ENCODE measurements at regions not wholly inside any gene's neighbourhood (a gene's known extent, or its start where the extent isn't known, plus 50 kb on each side); places are given as distances from the start of the nearest gene placed in this dataset.
"Not testable (repeated sequence)": the region's sequence is repeated elsewhere in the genome, so short reads cannot be mapped to it uniquely, and the experiment has no call there.

- H3K27me3 ChIP-seq (ENCODE audit: control insufficient read depth, insufficient read depth, low read length) = no peaks in the 10 kb centered on the region
- no peak for FAIRE-seq
These were observed 277.7 kb downstream of the RND3 start for GRCh38 chr2:150209746-150210145.

GRCh38 chr2:150208689-150209088 is 278.8 kb downstream of the RND3 start:
- no peaks in the 10 kb centered on the region for H3K36me3 ChIP-seq (ENCODE audit: control insufficient read depth, insufficient read depth, low read length)
- no peak for FAIRE-seq

More at GRCh38 chr2:150209746-150210145, 277.7 kb downstream of the RND3 start:
- no peak for DNase-seq (ENCODE audit: low read depth)
- H3K36me3 ChIP-seq (ENCODE audit: control insufficient read depth, insufficient read depth, low read length) = no peaks in the 10 kb centered on the region
- H3K4me3 ChIP-seq (ENCODE audit: low read depth, low read length) = no peak overlapping the region
- TF ChIP-seq CTCF (IDR thresholded peaks at IDR 0.05; ENCODE audit: insufficient read depth, low read length, severe bottlenecking) = no peak

GRCh38 chr2:150207979-150208378 is 279.5 kb downstream of the RND3 start:
- H3K4me3 ChIP-seq (ENCODE audit: low read depth, low read length) = no peak overlapping the region
- DNase-seq (ENCODE audit: low read depth) (no peak), FAIRE-seq (no peak)

More at GRCh38 chr2:150208689-150209088, 278.8 kb downstream of the RND3 start:
- TF ChIP-seq CTCF (IDR thresholded peaks at IDR 0.05; ENCODE audit: insufficient read depth, low read length, severe bottlenecking) = no peak
- Histone ChIP-seq H3K27me3 (ENCODE audit: control insufficient read depth, insufficient read depth, low read length) (no peaks in the 10 kb centered on the region), H3K4me3 (ENCODE audit: low read depth, low read length) (no peak overlapping the region)
- DNase-seq (ENCODE audit: low read depth) = no peak

GRCh38 chr2:150204451-150204850 is 283.0 kb downstream of the RND3 start:
- no peak for TF ChIP-seq CTCF (IDR thresholded peaks at IDR 0.05; ENCODE audit: insufficient read depth, low read length, severe bottlenecking)
- H3K4me3 ChIP-seq (ENCODE audit: low read depth, low read length) = no peak overlapping the region
- H3K27me3 ChIP-seq (ENCODE audit: control insufficient read depth, insufficient read depth, low read length) = no peaks in the 10 kb centered on the region
- H3K36me3 ChIP-seq (ENCODE audit: control insufficient read depth, insufficient read depth, low read length) = no peaks in the 10 kb centered on the region
- FAIRE-seq = peak; percentile 13
- DNase-seq (ENCODE audit: low read depth) = peak; percentile 95

More at GRCh38 chr2:150207979-150208378, 279.5 kb downstream of the RND3 start:
- Histone ChIP-seq H3K36me3 (ENCODE audit: control insufficient read depth, insufficient read depth, low read length) (no peaks in the 10 kb centered on the region), H3K27me3 (ENCODE audit: control insufficient read depth, insufficient read depth, low read length) (no peaks in the 10 kb centered on the region)
- no peak for TF ChIP-seq CTCF (IDR thresholded peaks at IDR 0.05; ENCODE audit: insufficient read depth, low read length, severe bottlenecking)

- H3K27me3 ChIP-seq (ENCODE audit: control insufficient read depth, insufficient read depth, low read length); FAIRE-seq; H3K4me3 ChIP-seq (ENCODE audit: low read depth, low read length); H3K36me3 ChIP-seq (ENCODE audit: control insufficient read depth, insufficient read depth, low read length); DNase-seq (ENCODE audit: low read depth): not testable (repeated sequence)
These were observed 292.7 kb downstream of the RND3 start for GRCh38 chr2:150194816-150195215.

- no peak for TF ChIP-seq CTCF (IDR thresholded peaks at IDR 0.05; ENCODE audit: insufficient read depth, low read length, severe bottlenecking)
- no peaks in the 10 kb centered on the region for H3K36me3 ChIP-seq (ENCODE audit: control insufficient read depth, insufficient read depth, low read length)
- no peaks in the 10 kb centered on the region for H3K27me3 ChIP-seq (ENCODE audit: control insufficient read depth, insufficient read depth, low read length)
- FAIRE-seq = no peak
- DNase-seq (ENCODE audit: low read depth) = no peak
- no peak overlapping the region for H3K4me3 ChIP-seq (ENCODE audit: low read depth, low read length)
These were observed 294.8 kb downstream of the RND3 start for GRCh38 chr2:150192701-150193100.

All from bronchial epithelial cell (primary cell).